Mucosa of descending colon (tissue), 3 donors: ENCODE measurements at regions not wholly inside any gene's neighbourhood (a gene's known extent, or its start where the extent isn't known, plus 50 kb on each side); places are given as distances from the start of the nearest gene placed in this dataset.

Experiments used
- ATAC-seq: fragments of 200-7000 bp; cut with Tn5 transposase; one replicate; pipeline ENCODE4 v1.9.1; 2020; ENCODE audit warnings: mild to moderate bottlenecking, moderate library complexity
- DNase-seq, 3 donors: peaks; one replicate each; pipeline ENCODE4 v3.0.0-alpha.2; 2020
- H3K36me3 ChIP-seq: fragments of 200-600 bp; one replicate; pipeline ENCODE4 v1.8.0; 2021; ENCODE audit warnings: low read depth, mild to moderate bottlenecking
- H3K4me1 ChIP-seq: fragments of 200-600 bp; one replicate; pipeline ENCODE4 v1.8.0; 2021; ENCODE audit warnings: low read depth, mild to moderate bottlenecking
- H3K4me3 ChIP-seq: fragments of 200-600 bp; one replicate; pipeline ENCODE4 v1.8.0; 2021; ENCODE audit warnings: mild to moderate bottlenecking
- H3K9me3 ChIP-seq: fragments of 200-600 bp; one replicate; pipeline ENCODE4 v1.8.0; 2021; ENCODE audit warnings: mild to moderate bottlenecking
- intact Hi-C, 2 donors: fragments of 100-400 bp; cut with DNase I in 1 of 2; cut with micrococcal nuclease in 1 of 2; formaldehyde crosslinking; loops; one replicate each; pipeline versions ENCODE4 v1.11.0 to v1.11.1; 2022; cut with DNase I, micrococcal nuclease
- TF ChIP-seq, protein P1 (sequence below): fragments of 200-600 bp; IDR thresholded peaks from one replicate; pipeline ENCODE4 v1.8.0; 2022; ENCODE audit warnings: antibody characterized with exemption, mild to moderate bottlenecking
- donor health status: DM: no; HTN: no; CAD: no; lungs with moderate emphysema.
- donor health status: DM: no; HTN: no; CAD: no.
- donor health status: DM: no; HTN: yes; CAD: no.

DNA sequence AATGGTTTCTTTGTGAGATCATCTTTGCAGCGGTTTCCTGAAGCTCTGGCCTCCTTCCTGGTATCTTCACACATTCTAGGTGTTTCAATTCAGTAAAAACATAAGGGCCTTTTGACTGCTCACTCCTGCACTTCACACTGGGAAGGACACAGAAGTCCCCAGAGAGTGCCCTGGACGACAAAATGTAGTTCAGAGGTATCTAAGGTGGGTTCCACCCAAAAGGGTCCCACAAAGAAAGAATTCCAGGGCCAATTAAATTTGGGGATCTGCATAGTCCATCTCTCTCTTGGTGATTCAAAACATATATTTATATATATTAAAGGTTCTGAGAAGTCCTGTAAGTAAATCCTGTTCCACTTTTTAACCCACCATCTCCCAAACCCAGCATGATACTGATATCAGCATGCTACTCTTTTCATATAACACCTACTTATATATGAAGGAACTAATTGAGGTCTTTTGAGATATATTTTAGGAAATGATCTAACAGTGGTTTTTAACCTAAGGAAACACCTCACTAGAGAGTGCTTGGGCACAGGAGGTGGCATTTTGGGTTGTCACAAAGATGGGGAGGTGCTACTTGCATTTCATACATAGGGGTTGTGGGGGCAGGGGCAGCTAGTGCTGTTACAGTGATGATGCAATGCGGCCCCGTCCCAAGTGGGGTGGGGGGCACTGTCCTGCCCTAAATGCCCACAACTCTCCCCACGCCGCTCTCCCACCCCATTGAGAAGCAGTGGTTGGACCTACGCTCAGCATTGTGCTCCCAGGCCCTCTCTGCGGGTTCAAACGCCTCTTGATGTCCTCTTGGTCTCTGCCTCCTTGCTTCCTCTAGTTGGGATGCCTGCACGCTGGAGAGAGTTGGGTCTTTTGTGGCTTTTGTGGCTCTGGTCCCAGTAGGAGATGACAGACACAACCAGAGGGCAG, 109.4 kb downstream of the ARF6 start:
- H3K4me3 ChIP-seq, result no peak overlapping the region
- ATAC-seq (no peak), DNase-seq (peak; percentile 58 to 74 (median 59))
- intact Hi-C loops, result no loop called here
- no peaks in the 10 kb centered on the region for H3K9me3 ChIP-seq
- TF ChIP-seq, protein P1, sequence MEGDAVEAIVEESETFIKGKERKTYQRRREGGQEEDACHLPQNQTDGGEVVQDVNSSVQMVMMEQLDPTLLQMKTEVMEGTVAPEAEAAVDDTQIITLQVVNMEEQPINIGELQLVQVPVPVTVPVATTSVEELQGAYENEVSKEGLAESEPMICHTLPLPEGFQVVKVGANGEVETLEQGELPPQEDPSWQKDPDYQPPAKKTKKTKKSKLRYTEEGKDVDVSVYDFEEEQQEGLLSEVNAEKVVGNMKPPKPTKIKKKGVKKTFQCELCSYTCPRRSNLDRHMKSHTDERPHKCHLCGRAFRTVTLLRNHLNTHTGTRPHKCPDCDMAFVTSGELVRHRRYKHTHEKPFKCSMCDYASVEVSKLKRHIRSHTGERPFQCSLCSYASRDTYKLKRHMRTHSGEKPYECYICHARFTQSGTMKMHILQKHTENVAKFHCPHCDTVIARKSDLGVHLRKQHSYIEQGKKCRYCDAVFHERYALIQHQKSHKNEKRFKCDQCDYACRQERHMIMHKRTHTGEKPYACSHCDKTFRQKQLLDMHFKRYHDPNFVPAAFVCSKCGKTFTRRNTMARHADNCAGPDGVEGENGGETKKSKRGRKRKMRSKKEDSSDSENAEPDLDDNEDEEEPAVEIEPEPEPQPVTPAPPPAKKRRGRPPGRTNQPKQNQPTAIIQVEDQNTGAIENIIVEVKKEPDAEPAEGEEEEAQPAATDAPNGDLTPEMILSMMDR, result no peak
- peaks cover 60% of the 10 kb centered on the region for H3K4me1 ChIP-seq
- no peaks in the 10 kb centered on the region for H3K36me3 ChIP-seq

DNA sequence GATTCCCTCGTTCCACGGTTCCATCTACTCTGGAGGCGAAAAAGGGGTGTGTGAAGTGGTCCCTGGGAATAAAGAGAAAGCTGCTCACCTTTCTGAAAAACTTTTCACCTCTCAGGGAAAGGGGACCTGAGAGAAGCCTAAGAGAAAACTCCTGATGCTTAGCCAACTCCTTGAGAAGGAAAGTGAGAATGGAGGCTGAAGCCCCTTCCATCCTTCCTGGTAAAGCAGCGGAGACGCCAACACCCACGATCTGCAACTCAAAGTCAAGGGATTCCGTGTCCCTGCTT, 110.0 kb downstream of the ARF6 start:
- peaks cover 62% of the 10 kb centered on the region for H3K4me1 ChIP-seq

DNA sequence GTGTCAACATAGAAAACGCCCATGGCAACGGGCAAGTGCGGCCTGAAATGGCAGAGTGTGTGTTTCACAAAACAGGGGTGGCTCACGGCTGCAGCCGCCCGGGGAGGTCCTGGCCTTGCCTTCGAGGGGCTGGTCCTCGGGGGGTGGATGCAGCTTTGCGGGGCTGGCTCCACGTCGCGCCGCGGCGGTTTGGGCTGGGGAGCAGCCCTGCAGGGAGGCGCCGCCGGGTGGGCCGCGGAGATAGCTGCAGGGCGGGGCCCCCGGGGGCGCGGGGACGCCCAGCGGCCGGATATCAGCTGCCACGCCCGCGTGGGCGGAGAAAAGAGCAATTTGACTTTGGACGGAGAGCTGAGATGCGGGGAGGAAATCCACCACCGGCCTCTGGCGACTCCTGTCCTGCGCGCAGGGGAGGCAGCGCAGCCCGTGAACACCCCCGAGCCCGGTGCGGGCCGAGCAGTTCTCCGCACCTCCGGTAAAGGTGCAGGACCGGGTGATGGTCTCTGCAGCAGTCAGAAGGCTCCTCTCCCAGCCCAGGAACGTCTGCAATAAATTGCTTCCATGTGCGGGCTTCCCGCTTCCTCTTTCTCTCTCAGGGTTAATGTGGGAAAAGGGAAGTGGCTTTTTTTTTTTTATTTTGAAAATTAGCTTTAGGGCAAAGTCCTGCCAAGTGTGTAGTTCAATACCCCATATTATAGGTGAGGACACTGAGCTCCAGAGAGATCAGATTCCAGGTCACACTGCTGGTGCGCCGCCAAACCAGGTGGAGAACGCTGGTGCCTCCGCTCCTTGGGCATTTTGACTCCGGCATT, 110.5 kb downstream of the ARF6 start:
- TF ChIP-seq, protein P1, result no peak
- no peaks in the 10 kb centered on the region for H3K9me3 ChIP-seq
- DNase-seq, result peak; percentile 95 to 98 (median 97)
- H3K36me3 ChIP-seq, result no peaks in the 10 kb centered on the region
- ATAC-seq, result peak; percentile 71
- no peak overlapping the region for H3K4me3 ChIP-seq
- peaks cover 63% of the 10 kb centered on the region for H3K4me1 ChIP-seq
- intact Hi-C loops, result no loop called here

More for the DNA sequence above, 110.0 kb downstream of the ARF6 start:
- TF ChIP-seq, protein P1, result no peak
- ATAC-seq, result no peak
- intact Hi-C loops, result no loop called here
- H3K9me3 ChIP-seq, result no peaks in the 10 kb centered on the region
- H3K36me3 ChIP-seq, result no peaks in the 10 kb centered on the region
- DNase-seq, result no peak
- H3K4me3 ChIP-seq, result no peak overlapping the region

DNA sequence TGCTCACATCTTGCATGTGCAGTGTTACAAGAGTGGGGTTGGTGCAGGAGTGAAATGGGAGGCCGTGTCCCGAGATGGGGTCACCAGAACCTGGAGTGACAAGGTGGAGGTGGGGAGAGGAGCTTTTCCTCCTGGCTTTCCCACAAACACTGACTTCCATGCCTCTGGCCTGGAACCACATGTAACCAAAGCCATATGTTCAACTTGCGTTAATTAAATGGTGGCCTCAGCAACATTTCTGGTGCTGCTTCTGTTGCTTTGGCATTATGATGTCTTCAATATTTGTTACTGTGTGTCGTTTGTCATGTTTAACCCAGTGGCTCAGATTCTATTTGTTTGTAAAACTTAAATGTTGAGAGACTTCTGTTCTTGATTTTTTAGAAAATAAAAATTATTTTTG, 110.2 kb downstream of the VCPKMT start:
- no peaks in the 10 kb centered on the region for H3K36me3 ChIP-seq
- no peaks in the 10 kb centered on the region for H3K9me3 ChIP-seq
- peaks cover 38% of the 10 kb centered on the region for H3K4me1 ChIP-seq
- ATAC-seq (no peak), DNase-seq (no peak)
- intact Hi-C loops, result no loop called here
- no peak overlapping the region for H3K4me3 ChIP-seq
- TF ChIP-seq, protein P1, result no peak

DNA sequence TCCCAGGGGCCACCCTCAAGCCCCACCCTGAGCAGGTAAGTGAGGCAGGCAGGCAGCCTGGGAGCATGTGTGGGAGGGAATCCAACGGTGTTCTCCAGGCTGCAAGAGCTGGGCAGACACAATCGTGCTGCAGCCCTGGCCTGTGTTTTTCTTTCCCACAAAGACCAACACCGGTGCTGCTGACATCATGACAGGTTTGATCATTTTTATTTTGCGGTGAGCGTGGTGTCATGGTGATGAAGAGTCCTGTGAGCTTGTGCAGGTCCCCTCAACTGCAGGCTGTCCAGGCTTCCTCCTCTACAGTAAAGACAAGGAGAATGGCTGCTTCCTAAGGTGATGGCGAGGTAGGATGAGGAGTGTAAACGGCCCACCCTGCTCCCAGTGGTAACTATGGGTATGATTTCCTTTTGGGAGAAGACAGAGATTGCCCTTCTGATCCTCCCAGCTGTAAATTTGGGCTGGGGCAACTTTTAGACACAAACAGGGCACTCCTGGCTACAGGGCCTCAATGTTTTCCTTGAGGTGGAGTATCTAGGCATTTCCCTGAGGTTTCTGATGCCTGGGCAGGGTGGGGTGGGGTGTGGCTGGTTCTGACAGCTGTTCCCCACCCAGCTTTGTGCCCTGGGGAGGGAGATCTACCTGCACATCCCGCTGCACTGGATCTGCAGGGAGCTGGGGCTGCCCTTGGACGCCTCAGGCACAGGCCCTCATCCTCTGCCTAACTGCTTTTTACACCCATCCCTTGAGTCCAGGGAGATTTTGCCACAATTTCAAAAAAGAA, 109.1 kb downstream of the VCPKMT start:
- TF ChIP-seq, protein P1, result no peak
- DNase-seq (peak; percentile 78 to 87 (median 85)), ATAC-seq (peak; percentile 67)
- Histone ChIP-seq H3K9me3 (no peaks in the 10 kb centered on the region), H3K4me3 (no peak overlapping the region), H3K36me3 (no peaks in the 10 kb centered on the region), H3K4me1 (peaks cover 27% of the 10 kb centered on the region)
- intact Hi-C loops, result no loop called here
